CD4-positive, alpha-beta T cell treated with Interleukin-6 at 100 ng/mL for 8 hours (primary cell): ENCODE measurements at regions not wholly inside any gene's neighbourhood (a gene's known extent, or its start where the extent isn't known, plus 50 kb on each side); places are given as distances from the start of the nearest gene placed in this dataset.
"Not testable (repeated sequence)": the region's sequence is repeated elsewhere in the genome, so short reads cannot be mapped to it uniquely, and the experiment has no call there.

Experiments
- DNase-seq: peaks from one replicate; pipeline ENCODE4 v3.0.0-alpha.2; 2020; ENCODE audit warnings: mixed read lengths, low spot score

DNA sequence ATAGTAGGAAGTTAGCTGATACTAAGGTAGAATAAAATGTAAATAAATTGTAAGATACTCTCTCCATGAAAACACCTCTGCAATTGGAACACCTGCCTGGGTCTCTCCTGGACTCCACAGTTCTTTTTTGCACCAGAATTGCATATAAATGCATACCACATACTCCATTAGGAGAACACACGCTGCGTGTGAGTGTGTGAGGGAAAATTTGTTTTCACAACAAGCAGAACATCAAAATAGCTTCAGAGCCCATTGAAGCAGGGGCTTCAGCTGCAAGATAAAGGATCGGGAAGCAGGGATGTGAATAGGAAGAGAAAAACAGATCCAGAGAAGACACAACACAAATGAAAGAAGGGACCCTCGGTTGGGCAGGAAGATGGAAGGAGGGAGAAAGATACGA, 389.8 kb upstream of the BRINP1 start:
- no peak for DNase-seq

DNA sequence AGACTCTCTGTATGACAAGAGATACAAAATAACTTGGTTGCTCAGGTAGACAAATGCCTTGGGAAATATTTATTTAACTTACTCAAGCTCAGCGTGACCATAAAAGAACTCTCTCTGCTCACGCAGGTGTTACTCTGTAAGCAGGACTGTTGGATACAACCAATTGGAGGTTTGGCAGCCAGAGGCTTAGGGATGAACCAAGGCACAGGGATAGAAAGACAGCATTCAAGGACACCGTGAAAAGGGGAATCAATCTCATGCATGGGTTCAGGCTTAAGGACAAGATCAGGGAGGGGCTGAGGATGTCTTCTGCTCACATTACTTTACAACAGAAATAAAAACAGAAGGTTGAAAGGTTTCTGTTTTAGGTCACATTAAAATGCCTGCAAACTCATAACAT, 389.0 kb upstream of the BRINP1 start:
- no peak for DNase-seq

DNA sequence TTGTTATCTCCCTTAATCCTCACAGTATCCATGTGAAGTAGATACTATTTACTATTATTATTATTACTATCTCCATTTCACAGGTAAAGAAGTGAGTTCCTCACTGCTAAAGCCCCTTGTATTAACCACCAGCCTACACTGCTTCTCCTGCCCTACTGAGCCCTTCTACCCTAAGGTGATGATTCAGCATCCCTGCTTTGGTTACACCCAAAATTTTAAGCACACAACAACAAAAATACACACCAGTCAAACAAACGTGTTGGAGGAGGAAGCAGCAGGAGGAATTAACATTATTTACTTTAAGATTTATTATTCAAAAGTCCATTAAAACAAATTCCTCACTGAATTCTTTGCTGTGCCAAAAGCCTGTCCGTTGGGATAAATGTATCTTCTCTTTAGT, 370.2 kb upstream of the BRINP1 start:
- no peak for DNase-seq

DNA sequence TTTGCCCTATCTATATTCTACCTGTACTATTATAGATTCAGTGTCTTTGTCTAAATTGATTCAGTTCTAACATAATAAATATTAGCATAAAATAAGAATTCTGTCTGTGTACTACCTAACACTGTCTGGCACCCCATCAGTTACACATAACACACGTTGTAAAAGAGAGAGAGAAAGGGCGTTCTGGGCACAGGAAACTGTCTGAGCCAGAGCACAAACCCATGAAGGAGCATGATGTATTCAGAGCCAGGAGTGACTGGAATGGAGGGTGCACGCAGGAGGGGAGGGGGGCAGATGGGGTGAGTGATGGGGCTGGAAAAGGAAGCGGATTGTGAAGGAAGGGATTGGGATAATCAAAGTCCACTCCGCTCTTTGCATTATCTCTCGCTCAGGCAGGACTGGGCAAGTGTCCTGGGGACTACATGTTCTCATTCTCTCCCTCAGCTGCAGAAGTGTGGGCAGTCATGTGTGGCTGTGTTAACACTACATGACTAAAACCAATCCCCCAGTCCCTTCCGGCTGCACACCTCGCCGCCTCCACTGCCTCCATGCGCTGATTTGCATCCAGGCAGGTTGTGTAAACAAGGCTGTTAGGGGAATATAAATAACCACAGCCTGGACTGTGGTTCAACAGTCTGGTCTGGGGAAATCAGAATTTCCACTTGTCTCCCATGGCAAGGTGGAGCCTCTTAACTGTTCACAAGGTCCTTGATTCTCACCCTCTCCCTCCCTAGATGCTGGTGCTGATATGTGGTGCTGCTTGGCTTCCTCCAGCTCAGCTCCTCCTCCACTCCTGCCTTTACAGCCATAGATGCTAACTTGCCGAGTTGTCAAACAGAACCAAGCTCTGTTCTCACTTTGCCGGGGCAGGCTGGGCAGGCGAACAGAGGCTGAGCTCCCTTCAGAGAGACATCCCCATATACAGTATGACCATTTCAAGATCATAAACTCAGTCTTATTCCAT, 367.5 kb upstream of the BRINP1 start:
- no peak for DNase-seq

DNA sequence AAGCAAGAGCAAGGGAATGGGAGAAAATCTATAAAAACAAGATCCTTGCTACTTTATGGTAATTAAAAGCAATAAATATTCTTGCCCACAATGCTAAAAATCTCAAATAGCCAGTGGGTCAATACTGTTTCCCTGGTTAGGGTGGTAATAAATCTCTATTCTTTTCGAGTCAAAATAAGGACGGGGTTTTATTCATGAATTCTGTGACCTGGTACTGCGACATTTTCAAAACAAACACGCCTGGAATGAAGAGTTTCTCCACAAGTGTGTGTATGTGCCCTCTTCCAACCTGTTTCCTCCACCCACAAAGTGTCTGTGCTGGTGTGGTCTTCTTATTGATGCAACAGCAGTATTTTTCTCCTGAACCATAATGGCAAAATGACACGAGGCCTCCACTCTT, 358.8 kb upstream of the BRINP1 start:
- DNase-seq: no peak

DNA sequence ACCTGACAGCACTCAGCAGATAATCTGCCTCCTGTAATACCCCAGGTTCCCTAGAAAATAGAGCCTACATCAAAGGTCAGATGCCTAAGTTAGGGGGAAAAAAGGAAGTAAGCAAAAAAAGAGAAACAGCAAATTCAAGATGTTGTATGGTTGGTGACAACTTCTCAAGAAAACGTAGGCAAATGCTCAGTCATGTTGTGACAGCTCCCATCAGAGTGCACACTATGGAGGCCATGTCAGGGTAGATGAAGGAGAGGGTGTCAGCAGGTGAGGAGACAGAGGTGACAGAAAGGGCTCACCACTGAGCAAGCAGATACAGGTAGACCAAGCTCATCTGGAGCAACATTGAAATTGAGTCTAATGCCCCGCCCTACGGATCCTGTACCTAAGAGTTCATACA, 356.8 kb upstream of the BRINP1 start:
- DNase-seq: no peak

DNA sequence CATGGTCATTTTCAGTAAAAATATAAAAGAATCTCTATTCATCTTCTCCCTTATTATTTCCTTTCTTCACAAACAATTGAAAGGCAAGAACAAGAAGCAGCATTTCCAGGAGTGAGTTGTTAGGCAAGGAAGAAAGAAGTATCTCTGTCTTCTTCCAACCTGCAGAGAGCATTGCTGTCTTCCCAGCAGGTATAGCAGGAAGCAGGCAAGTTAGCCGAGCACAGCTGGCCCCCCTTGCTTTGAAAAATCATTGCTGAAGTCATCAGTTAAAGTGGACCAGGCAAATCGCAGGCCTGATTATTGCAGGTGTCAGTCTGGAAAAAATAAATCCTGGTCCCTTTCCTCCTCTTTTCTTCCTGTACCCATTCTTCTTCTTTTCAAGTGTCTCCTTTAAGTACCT, 353.1 kb upstream of the BRINP1 start:
- no peak for DNase-seq

DNA sequence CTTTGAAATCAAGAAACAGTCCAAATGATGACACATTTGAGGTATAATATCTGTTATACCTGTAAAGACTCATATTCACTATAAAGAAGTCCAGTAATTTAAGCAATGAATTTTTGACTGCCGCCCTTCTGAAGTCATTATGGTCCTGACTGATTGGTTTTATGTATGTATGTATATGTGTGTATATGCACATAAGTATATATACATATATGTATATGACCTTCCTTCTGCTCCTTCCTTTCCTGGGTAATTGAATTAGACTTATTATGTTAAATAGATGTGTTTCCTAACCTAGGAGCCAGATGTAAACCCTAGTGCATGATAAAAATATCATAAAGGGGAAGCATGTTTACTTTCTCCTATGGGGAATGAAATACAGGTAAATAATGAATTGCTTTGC, 343.1 kb upstream of the BRINP1 start:
- no peak for DNase-seq

DNA sequence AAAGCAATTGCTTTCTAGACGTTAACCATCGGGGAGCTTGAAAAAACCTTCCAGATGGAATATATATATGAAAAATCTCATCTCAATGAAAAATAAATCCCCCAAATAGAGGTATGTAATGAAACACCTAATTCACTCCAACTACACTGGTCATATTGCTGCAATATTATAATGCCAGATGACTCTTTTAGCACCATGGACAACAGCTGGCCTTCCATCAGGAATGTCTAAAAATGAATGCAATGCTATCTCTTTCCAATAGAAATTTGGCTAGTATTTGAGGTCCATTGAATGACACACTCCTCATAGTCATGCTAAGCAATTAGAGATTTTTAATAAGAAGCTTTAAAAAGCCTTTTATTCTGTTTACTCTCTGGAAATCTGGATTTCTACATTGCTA, 340.2 kb upstream of the BRINP1 start:
- no peak for DNase-seq

DNA sequence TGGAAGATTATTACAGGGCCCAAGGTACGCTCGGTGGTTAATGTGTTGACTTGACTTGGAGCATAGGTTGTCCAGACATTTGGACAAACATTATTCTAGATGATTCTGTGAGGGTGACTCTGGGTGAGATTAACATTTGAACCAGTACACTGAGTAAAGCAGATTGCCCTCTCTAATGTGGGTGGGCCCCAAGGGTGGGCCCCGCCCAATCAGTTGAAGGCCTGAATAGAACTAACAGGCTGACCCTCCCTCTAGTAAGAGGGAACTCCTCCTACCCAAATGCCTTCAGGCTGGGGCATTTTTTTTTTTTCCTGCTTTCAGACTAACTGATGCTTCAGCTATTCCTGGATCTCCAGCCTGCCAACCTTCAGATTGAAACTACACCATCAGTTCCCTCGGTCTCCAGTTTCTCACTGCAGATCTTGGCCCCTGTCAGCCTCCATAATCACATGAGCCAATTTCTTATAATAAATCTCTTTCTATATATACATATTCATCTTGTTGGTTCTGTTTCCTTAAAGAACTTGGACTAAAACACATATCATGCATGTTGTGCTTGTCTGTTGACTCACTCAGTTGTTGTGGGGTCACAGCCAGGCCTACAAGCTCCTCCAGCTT, 338.1 kb upstream of the BRINP1 start:
- no peak for DNase-seq

DNA sequence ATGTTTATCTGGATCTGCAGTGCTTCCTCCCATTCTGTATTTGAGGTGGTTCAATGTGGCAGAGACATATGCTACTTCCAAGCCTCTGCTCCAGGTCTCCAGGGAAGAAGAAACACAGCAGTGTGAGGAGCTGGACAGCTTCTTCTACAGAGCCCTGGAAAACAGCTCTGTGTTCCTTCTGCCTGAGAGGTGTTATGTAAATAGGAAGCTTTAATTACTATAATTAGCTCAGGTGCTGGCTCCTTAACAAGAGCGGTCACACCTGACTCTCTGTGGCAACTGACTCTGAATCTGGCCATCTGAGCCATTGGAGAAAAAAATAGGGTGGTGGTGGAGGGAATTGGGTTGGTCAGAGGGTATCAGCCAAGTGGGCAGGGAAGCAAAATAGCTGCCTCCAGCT, 332.4 kb upstream of the BRINP1 start:
- DNase-seq: no peak

DNA sequence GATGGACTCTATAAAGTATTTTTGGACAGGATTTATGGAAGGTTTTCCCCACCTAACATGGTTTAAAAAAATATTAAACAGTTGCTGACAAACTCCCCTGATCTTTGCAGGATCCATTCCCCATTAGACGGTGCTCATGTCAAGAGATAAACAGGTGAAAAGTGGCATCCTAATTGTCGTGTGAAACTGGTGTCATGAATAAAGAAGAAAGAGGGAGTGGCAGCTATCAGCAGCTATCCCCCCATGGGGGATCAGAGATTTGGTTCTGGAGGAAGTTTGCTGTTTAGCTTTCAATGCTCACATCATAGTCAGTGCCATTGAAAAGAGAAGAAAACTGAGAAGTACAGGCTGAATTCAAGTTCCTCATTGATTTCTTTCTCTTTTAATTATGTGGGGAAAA, 329.3 kb upstream of the BRINP1 start:
- DNase-seq: no peak

DNA sequence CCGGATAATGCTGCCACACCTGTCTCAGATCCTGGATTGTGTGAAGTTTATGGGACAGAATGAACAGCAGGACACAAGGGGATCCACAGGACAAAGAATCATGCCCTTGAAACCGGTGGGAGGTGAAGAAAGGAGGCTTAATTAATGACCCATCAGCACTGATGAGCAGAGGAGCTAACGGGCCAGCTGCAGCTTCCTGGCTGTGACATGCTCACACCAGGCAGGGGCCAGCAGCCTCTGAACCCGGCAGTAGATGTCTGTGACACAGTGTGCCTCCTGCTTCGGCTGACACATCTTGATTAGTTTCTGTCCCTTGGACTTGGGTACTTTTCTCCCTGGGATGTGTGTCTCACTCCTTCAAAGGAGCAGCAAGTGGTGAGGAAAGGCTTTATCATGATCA, 328.8 kb upstream of the BRINP1 start:
- DNase-seq: no peak

DNA sequence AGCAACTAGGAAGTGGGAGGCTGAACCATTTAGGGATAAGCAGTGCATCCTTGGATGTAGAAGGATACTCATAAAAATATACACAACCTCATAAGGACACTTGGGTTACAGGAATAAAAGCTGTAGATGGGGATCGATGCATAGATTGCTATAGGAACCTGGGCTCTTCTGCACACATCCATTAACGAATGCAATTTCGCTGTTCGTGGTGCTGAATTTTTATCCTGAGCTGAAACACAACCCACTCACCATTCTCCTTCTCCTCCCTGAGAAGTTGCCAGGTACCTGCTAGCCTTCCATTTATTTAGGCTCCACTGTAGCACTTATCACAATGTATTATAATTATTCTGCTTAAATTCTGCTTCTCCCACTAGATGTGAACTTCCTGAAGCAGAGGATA, 320.6 kb upstream of the BRINP1 start:
- no peak for DNase-seq

DNA sequence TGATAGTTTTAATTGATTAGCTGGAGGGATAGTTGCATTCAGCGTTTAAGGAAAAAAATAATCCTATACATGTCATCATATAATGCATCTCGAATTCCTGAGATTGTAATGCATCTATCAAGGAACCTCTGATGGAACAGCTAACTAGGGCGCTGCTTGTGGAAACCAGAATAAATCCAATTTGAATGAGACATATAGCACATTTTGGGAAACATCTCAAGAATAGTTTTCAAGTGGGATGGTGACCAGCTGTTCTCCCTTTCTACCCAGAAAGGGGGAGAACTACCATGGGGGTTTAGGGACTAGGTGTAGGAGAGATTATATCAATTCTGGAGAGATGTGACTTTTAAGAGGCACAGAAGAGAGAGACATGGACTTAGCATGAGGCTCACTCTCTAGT, 319.3 kb upstream of the BRINP1 start:
- no peak for DNase-seq

DNA sequence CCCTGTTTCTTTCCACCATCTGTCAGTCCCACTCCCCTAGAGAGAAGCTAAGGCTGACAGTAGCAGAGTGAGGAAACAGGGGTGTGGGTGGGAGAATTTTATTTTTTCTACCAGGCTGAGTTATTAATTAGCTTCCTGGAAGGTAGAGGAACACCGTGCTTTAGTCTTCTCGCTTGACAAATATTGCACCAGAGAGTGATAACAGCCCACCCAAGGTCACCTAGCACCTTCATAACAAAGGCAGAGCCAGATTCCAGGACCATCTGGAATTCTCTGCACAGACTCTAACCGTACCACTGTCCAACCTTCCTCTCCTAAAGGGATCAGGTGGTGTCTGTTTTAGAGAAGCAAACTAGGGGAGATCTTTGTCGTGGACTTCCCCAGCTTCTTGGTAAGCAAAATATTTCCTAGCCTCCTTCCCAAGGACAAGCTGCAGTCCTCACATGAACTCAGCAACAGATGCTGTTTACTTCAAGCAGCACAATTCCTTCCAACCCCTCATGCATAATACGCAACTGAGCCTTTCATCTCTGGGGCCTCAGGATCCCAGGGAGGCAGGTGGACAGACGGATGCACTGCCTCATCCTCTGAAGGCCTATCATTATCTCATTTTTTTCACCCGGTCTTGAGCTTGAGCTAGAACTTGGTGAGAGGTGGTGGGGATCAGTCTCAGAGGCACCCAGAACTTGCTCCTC, 308.7 kb upstream of the BRINP1 start:
- no peak for DNase-seq

DNA sequence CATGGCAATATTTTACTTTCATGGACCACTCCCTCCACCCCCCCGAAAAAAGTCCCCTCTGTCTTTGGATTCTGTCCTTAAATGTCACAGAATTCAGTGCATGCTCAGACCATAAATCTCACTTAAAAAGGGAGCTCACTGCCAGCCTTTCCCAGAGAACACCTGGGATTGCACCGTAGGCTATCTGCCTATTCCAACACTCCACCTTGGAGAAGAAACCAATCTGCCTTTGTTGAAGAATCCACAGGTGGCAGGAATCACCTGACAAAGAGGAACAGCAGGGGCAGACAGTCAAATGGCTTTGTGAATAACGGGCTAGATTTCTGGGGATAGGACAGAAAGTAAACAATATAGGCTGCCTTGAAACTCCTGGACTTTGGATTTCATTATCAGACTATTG, 306.7 kb upstream of the BRINP1 start:
- DNase-seq: no peak

DNA sequence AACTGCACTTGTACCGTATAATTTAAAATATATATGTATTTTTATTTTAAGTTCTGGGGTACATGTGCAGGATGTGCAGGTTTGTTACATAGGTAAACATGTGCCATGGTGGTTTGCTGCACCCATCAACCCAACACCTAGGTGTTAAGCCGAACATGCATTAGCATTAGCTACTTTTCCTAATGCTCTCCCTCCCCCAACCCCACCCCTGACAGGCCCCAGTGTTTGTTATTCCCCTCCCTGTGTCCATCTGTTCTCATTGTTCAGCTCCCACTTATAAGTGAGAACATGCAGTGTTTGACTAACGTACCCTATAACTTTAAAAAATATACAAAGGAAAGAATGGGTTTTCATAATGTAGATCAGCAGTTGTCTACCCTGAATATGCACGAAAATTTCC, 303.5 kb upstream of the BRINP1 start:
- DNase-seq: not testable (repeated sequence)

DNA sequence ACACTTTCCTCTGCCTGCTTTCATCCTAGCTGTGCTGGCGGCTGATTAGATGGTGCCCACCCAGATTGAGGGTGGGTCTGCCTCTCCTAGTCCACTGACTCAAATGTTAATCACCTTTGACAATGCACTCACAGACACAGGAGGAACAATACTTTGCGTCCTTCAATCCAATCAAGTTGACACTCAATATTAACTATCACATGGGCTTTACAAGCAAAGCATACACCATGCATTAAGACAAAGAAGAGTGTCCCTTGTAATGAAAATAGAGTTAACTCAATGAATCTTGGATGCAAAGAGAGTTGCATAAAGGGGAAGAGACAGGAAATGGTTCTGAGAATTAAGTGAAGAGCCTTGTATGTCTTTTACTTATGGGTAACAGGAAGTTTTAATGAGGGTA, 298.7 kb upstream of the BRINP1 start:
- no peak for DNase-seq

DNA sequence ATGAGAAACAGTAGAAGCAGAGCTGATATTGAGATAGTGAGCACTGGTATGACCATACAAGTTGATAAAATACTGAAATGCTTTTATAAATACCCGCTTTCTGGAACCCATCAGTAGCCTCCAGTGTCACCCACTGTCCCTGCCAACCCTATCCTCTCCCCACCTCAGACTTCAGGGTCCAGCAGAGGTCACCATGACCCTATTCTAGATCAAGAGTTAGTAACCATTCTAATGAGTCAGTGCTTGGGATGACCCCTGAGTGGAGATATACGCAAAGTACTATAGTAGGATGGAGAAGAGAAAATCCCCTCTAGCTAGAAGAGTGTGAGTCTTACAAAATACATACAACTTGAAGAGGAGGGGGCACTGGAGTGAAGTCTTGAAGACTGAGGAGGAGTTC, 297.9 kb upstream of the BRINP1 start:
- no peak for DNase-seq

DNA sequence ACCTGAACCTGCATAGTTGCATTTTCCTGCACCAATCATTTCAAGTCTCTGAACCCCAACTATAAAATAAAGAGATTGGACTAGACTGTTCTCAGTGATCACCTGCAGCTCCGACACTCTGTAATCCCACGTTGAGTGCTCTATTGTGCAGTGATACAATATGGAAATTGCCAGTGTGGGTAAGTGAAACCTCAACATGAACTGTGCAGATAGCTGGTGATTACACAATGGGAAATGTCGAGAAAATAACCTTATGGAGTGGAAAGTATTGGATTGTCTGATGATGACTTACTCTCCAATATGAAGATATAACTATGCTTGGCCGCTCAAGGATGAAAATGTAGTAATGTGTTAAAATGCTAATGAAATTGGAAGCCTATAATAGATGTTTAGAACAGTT, 293.1 kb upstream of the BRINP1 start:
- no peak for DNase-seq

DNA sequence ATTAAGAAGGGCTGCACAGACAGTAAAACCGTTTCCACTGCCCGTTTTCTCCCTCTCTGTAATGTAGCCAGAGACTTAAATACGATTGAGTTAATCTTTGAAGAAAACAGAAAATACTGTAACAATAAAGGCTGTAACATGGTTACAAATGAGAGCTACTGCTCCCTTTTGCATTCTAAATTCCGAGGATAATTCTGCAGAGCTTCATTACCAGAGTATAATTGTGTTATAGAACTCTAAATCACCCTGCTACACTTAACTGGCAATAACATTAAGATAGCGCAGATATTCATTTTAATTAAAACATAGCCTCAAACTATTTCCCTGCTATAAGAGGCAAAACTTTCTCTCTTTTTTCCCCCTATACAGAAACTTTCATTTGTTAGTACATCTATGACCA, 283.7 kb upstream of the BRINP1 start:
- no peak for DNase-seq

DNA sequence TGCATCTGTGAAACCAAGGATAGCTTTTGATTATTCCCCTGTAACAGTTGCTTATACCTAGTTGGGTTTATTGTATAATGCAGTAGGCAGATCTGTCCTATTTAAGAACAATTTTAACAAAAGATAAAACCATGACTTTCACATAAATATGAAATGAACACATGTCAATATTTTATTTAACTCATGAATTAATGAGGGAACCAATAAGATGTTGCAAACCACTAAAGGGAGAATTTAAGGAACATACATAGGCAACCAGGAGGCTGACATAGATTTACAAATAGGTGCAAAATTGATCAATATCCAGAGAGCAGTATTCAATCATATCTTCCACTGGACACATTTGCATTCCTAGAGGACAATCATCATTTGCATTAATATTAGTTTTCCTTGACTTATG, 280.0 kb upstream of the BRINP1 start:
- DNase-seq: no peak
